Activated CD4-positive, alpha-beta T cell treated with anti-CD3 and anti-CD28 coated beads for 24 hours (primary cell): ENCODE measurements at regions not wholly inside any gene's neighbourhood (a gene's known extent, or its start where the extent isn't known, plus 50 kb on each side); places are given as distances from the start of the nearest gene placed in this dataset.
"Not testable (repeated sequence)": the region's sequence is repeated elsewhere in the genome, so short reads cannot be mapped to it uniquely, and the experiment has no call there.

Experiments used
- DNase-seq, 2 donors: peaks; one replicate each; pipeline ENCODE4 v3.0.0-alpha.2; 2020; ENCODE audit warnings: low read depth in 2 of 2

GRCh38 chr14:104304451-104305351, 166.3 kb downstream of the KIF26A start:
- no peak for DNase-seq

GRCh38 chr14:104305511-104306449, 167.4 kb downstream of the KIF26A start:
- DNase-seq = no peak

- no peak for DNase-seq
Measured at GRCh38 chr14:104306450-104307040, 168.2 kb downstream of the KIF26A start.

GRCh38 chr14:104307246-104307626, 168.8 kb downstream of the KIF26A start:
- DNase-seq = no peak

- no peak for DNase-seq
Measured at GRCh38 chr14:104307627-104308401, 169.4 kb downstream of the KIF26A start.

- DNase-seq = not testable (repeated sequence)
Measured at GRCh38 chr14:104308534-104308933, 170.1 kb downstream of the KIF26A start.

GRCh38 chr14:104309657-104310369, 171.4 kb downstream of the KIF26A start:
- no peak for DNase-seq

GRCh38 chr14:104311358-104311757, 173.0 kb downstream of the KIF26A start:
- no peak for DNase-seq

- no peak for DNase-seq
Measured at GRCh38 chr14:104313674-104314073, 175.3 kb downstream of the KIF26A start.

- no peak for DNase-seq
Measured at GRCh38 chr14:104314251-104314941, 176.0 kb downstream of the KIF26A start.

- DNase-seq = no peak
Measured at GRCh38 chr14:104315169-104315568, 176.8 kb downstream of the KIF26A start.

GRCh38 chr14:104315625-104316024, 177.2 kb downstream of the KIF26A start:
- no peak for DNase-seq

- DNase-seq = no peak
Measured at GRCh38 chr14:104316121-104316722, 177.8 kb downstream of the KIF26A start.

GRCh38 chr14:104316723-104317491, 178.5 kb downstream of the KIF26A start:
- no peak for DNase-seq

- DNase-seq = no peak
Measured at GRCh38 chr14:104317492-104317805, 179.1 kb downstream of the KIF26A start.

- DNase-seq = no peak
Measured at GRCh38 chr14:104317975-104318557, 179.7 kb downstream of the KIF26A start.

- DNase-seq = no peak
Measured at GRCh38 chr14:104318558-104319490, 180.4 kb downstream of the KIF26A start.
